ENCODE measurements at regions not wholly inside any gene's neighbourhood (a gene's known extent, or its start where the extent isn't known, plus 50 kb on each side); places are given as distances from the start of the nearest gene placed in this dataset.

- TF ChIP-seq, protein P1, sequence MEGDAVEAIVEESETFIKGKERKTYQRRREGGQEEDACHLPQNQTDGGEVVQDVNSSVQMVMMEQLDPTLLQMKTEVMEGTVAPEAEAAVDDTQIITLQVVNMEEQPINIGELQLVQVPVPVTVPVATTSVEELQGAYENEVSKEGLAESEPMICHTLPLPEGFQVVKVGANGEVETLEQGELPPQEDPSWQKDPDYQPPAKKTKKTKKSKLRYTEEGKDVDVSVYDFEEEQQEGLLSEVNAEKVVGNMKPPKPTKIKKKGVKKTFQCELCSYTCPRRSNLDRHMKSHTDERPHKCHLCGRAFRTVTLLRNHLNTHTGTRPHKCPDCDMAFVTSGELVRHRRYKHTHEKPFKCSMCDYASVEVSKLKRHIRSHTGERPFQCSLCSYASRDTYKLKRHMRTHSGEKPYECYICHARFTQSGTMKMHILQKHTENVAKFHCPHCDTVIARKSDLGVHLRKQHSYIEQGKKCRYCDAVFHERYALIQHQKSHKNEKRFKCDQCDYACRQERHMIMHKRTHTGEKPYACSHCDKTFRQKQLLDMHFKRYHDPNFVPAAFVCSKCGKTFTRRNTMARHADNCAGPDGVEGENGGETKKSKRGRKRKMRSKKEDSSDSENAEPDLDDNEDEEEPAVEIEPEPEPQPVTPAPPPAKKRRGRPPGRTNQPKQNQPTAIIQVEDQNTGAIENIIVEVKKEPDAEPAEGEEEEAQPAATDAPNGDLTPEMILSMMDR (IDR thresholded peaks at IDR 0.05) = no peak
- no peak for TF ChIP-seq POLR2A (IDR thresholded peaks at IDR 0.05)
These were observed 131.1 kb upstream of the TMEM106B start for GRCh38 chr7:12080006-12080405.

Data from heart left ventricle (tissue), 13 donors.